ENCODE measurements at regions not wholly inside any gene's neighbourhood (a gene's known extent, or its start where the extent isn't known, plus 50 kb on each side); places are given as distances from the start of the nearest gene placed in this dataset.

DNA sequence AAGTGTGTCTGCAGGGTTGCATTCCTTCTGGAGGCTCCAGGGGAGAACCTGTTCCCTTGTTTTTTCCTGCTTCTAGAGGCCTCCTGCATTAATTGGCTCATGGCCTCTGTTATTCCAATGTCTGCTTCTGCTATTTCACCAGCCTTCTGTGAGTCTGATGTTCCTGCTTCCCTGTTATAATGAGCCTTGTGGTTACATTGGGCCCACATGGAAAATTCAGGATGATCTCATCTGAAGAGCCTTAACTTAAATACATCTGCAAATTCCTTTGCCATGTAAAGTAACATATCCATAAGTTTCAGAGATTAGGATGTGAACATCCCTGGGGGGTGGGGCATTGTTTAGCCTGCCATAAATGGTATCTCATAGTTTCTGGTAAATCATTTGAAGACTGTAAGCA, 181.1 kb downstream of the RWDD3 start:
- TF ChIP-seq RAD21 (IDR thresholded peaks at IDR 0.05 in 1 of 2, conservative IDR thresholded peaks at IDR 0.05 in 1 of 2; ENCODE audit: low read depth in 2 of 2, low read length in 2 of 2) (no peak), SAP30 (IDR thresholded peaks at IDR 0.05; ENCODE audit: insufficient read depth, insufficient replicate concordance, low read length) (no peak)

Measured in H1 (cell line).